NCI-H748 (cell line): ENCODE measurements at regions not wholly inside any gene's neighbourhood (a gene's known extent, or its start where the extent isn't known, plus 50 kb on each side); places are given as distances from the start of the nearest gene placed in this dataset.
"Not testable (repeated sequence)": the region's sequence is repeated elsewhere in the genome, so short reads cannot be mapped to it uniquely, and the experiment has no call there.

Source experiments
- DNase-seq: peaks from one replicate; lab custom pipeline; 2025; ENCODE audit not compliant: unreplicated experiment; lab: John Stamatoyannopoulos, UW

- no peak for DNase-seq
Observed at GRCh38 chr4:97140545-97140944, 1002.7 kb downstream of the STPG2 start.

GRCh38 chr4:97141332-97141731 lies 1001.9 kb downstream of the STPG2 start:
- DNase-seq = not testable (repeated sequence)

GRCh38 chr4:97142410-97142809 lies 1000.9 kb downstream of the STPG2 start:
- no peak for DNase-seq

- DNase-seq = no peak
Observed at GRCh38 chr4:97142893-97143292, 1000.4 kb downstream of the STPG2 start.

- no peak for DNase-seq
Observed at GRCh38 chr4:97144199-97144598, 999.1 kb downstream of the STPG2 start.

GRCh38 chr4:97150966-97151365 lies 992.3 kb downstream of the STPG2 start:
- no peak for DNase-seq

GRCh38 chr4:97152149-97152548 lies 991.1 kb downstream of the STPG2 start:
- no peak for DNase-seq

GRCh38 chr4:97153042-97153441 lies 990.2 kb downstream of the STPG2 start:
- DNase-seq = peak; percentile 58

- DNase-seq = no peak
Observed at GRCh38 chr4:97159625-97160024, 983.7 kb downstream of the STPG2 start.

- DNase-seq = no peak
Observed at GRCh38 chr4:97185233-97185632, 958.0 kb downstream of the STPG2 start.

- no peak for DNase-seq
Observed at GRCh38 chr4:97197106-97197505, 946.2 kb downstream of the STPG2 start.

- no peak for DNase-seq
Observed at GRCh38 chr4:97208749-97209148, 934.5 kb downstream of the STPG2 start.

- no peak for DNase-seq
Observed at GRCh38 chr4:97215409-97215941, 927.8 kb downstream of the STPG2 start.

- DNase-seq = no peak
Observed at GRCh38 chr4:97216046-97216445, 927.2 kb downstream of the STPG2 start.

- peak; percentile 73 for DNase-seq
Observed at GRCh38 chr4:97235521-97235920, 907.8 kb downstream of the STPG2 start.

GRCh38 chr4:97238956-97239666 lies 904.2 kb downstream of the STPG2 start:
- DNase-seq = peak; percentile 93

GRCh38 chr4:97239667-97239997 lies 903.6 kb downstream of the STPG2 start:
- DNase-seq = peak; percentile 67

GRCh38 chr4:97252615-97253154 lies 890.6 kb downstream of the STPG2 start:
- peak; percentile 4 for DNase-seq

- no peak for DNase-seq
Observed at GRCh38 chr4:97262769-97263168, 880.5 kb downstream of the STPG2 start.

- no peak for DNase-seq
Observed at GRCh38 chr4:97270051-97270450, 873.2 kb downstream of the STPG2 start.

GRCh38 chr4:97279391-97279790 lies 863.9 kb downstream of the STPG2 start:
- DNase-seq = no peak

- no peak for DNase-seq
Observed at GRCh38 chr4:97300561-97300960, 842.7 kb downstream of the STPG2 start.

- DNase-seq = no peak
Observed at GRCh38 chr4:97305351-97305750, 837.9 kb downstream of the STPG2 start.
